CD8-positive, alpha-beta memory T cell (primary cell): ENCODE measurements at regions not wholly inside any gene's neighbourhood (a gene's known extent, or its start where the extent isn't known, plus 50 kb on each side); places are given as distances from the start of the nearest gene placed in this dataset.
A peak's percentile ranks its signal among the peaks of the same experiment; 100 is the strongest.

Source experiments
- CTCF ChIA-PET: fragments of 350-600 bp; sonication (Branson Sonifier 250); formaldehyde crosslinking; loops from one replicate; lab custom pipeline; 2021; ENCODE audit warnings: antibody characterized with exemption; lab: Charles Lee
- POLR2A ChIA-PET: fragments of 350-600 bp; sonication (Branson Sonifier 250); formaldehyde crosslinking; loops from one replicate; lab custom pipeline; 2021; ENCODE audit warnings: antibody characterized with exemption; lab: Charles Lee
- DNase-seq, 5 donors: peaks; one replicate each; pipeline versions ENCODE4 v3.0.0 to v3.0.0-alpha.2; 2020 to 2022; ENCODE audit warnings: mixed read lengths in 1 of 5
- H3K27ac ChIP-seq: one replicate; pipeline ENCODE4 v1.7.0; 2013; ENCODE audit warnings: low read depth, mild to moderate bottlenecking, low read length, moderate library complexity
- H3K27me3 ChIP-seq: 2 replicates; pipeline ENCODE4 v1.7.0; 2013; ENCODE audit warnings: low read length, mild to moderate bottlenecking; ENCODE audit not compliant: insufficient read depth, poor library complexity, severe bottlenecking
- H3K36me3 ChIP-seq: 2 replicates; pipeline ENCODE4 v1.7.0; 2013; ENCODE audit warnings: mild to moderate bottlenecking, low read length, moderate library complexity; ENCODE audit not compliant: insufficient read depth
- H3K4me1 ChIP-seq: 2 replicates; pipeline ENCODE4 v1.7.0; 2013; ENCODE audit warnings: mild to moderate bottlenecking, low read length, moderate library complexity; ENCODE audit not compliant: insufficient read depth
- H3K4me3 ChIP-seq: 2 replicates; pipeline ENCODE4 v1.7.0; 2013; ENCODE audit warnings: mild to moderate bottlenecking, low read length
- H3K9me3 ChIP-seq: 2 replicates; pipeline ENCODE4 v1.7.0; 2013; ENCODE audit warnings: mild to moderate bottlenecking, low read length
- H3K27ac Mint-ChIP-seq, 8 donors: one replicate each; pipeline ENCODE4 v1.8.0; 2020 to 2021; ENCODE audit warnings: mixed read lengths in 8 of 8, mild to moderate bottlenecking in 6 of 8, inconsistent platforms in 3 of 8, moderate library complexity in 3 of 8
- H3K27me3 Mint-ChIP-seq, 2 donors: one replicate each; pipeline ENCODE4 v1.8.0; 2020 to 2021; ENCODE audit warnings: mixed read lengths in 2 of 2, mild to moderate bottlenecking in 1 of 2, moderate library complexity in 1 of 2
- H3K36me3 Mint-ChIP-seq, 3 donors: one replicate each; pipeline ENCODE4 v1.8.0; 2020 to 2021; ENCODE audit warnings: mixed read lengths in 3 of 3, inconsistent platforms in 1 of 3, mild to moderate bottlenecking in 1 of 3
- H3K4me1 Mint-ChIP-seq, 3 donors: one replicate each; pipeline ENCODE4 v1.8.0; 2020 to 2021; ENCODE audit warnings: mixed read lengths in 3 of 3, inconsistent platforms in 1 of 3, mild to moderate bottlenecking in 1 of 3
- H3K4me3 Mint-ChIP-seq, 7 donors: one replicate each; pipeline ENCODE4 v1.8.0; 2020 to 2021; ENCODE audit warnings: mixed read lengths in 7 of 7, mild to moderate bottlenecking in 6 of 7, moderate library complexity in 4 of 7, inconsistent platforms in 2 of 7
- H3K9me3 Mint-ChIP-seq, 5 donors: one replicate each; pipeline ENCODE4 v1.8.0; 2020 to 2022; ENCODE audit warnings: mixed read lengths in 5 of 5, mild to moderate bottlenecking in 3 of 5, moderate library complexity in 2 of 5, inconsistent platforms in 1 of 5

- Mint-ChIP-seq H3K4me1 (no peaks in the 10 kb centered on the region), H3K36me3 (no peaks in the 10 kb centered on the region), H3K27me3 (no peaks in the 10 kb centered on the region), H3K4me3 (no peak overlapping the region), H3K9me3 (peaks cover 5 to 20% (median 12%) of the 10 kb centered on the region in 5 donors), H3K27ac (no peak overlapping the region)
- no peaks in the 10 kb centered on the region for H3K36me3 ChIP-seq
- no peak for DNase-seq
- POLR2A ChIA-PET = no interaction called here
- no peaks in the 10 kb centered on the region for H3K9me3 ChIP-seq
- no peak overlapping the region for H3K4me3 ChIP-seq
- CTCF ChIA-PET = no interaction called here
- no peaks in the 10 kb centered on the region for H3K27me3 ChIP-seq
- H3K4me1 ChIP-seq = no peaks in the 10 kb centered on the region
- H3K27ac ChIP-seq = no peak overlapping the region
Measured at GRCh38 chr4:134601706-134602105, 400.1 kb upstream of the PABPC4L start.

GRCh38 chr4:134591326-134591725 is 389.7 kb upstream of the PABPC4L start:
- no peaks in the 10 kb centered on the region for H3K36me3 Mint-ChIP-seq
- no peak overlapping the region for H3K4me3 Mint-ChIP-seq
- no peaks in the 10 kb centered on the region for H3K27me3 Mint-ChIP-seq
- no peaks in the 10 kb centered on the region for H3K4me1 Mint-ChIP-seq
- H3K27ac Mint-ChIP-seq = no peak overlapping the region
- Histone ChIP-seq H3K4me1 (no peaks in the 10 kb centered on the region), H3K9me3 (peaks cover 3% of the 10 kb centered on the region), H3K4me3 (no peak overlapping the region), H3K27ac (no peak overlapping the region), H3K27me3 (no peaks in the 10 kb centered on the region), H3K36me3 (no peaks in the 10 kb centered on the region)
- ChIA-PET CTCF (no interaction called here), POLR2A (no interaction called here)
- peaks cover 0 to 14% (median 2%) of the 10 kb centered on the region in 5 donors for H3K9me3 Mint-ChIP-seq
- no peak for DNase-seq

DNA sequence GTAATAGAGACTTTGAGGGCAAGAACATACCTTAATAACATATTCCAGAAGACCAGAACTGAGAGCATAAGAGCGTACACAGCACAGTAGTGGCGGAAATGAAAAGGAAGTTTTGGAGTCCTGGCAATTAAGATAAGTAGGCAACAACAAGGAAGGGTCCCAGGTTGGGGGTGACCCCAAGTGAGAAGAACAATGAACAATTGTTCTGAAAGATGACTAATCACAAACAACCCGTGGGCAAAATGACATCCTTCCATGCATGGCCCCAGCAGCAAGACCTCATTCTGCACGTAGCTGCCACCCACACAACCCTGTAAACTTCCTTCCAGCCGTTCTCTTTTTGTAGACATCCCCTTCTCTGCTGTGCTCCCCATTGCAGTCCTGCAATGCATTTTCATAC is 384.4 kb upstream of the PABPC4L start:
- Mint-ChIP-seq H3K4me3 (no peak overlapping the region), H3K27me3 (peaks cover 0 to 2% of the 10 kb centered on the region in 2 donors), H3K27ac (no peak overlapping the region), H3K4me1 (no peaks in the 10 kb centered on the region), H3K36me3 (no peaks in the 10 kb centered on the region), H3K9me3 (peaks cover 10 to 16% (median 14%) of the 10 kb centered on the region in 5 donors)
- Histone ChIP-seq H3K4me1 (no peaks in the 10 kb centered on the region), H3K36me3 (no peaks in the 10 kb centered on the region), H3K27ac (no peak overlapping the region), H3K9me3 (peaks cover 3% of the 10 kb centered on the region), H3K27me3 (no peaks in the 10 kb centered on the region), H3K4me3 (no peak overlapping the region)
- no peak for DNase-seq
- ChIA-PET POLR2A (no interaction called here), CTCF (no interaction called here)

- Histone ChIP-seq H3K9me3 (no peaks in the 10 kb centered on the region), H3K4me1 (no peaks in the 10 kb centered on the region), H3K4me3 (no peak overlapping the region), H3K36me3 (no peaks in the 10 kb centered on the region), H3K27me3 (no peaks in the 10 kb centered on the region), H3K27ac (no peak overlapping the region)
- no peak overlapping the region for H3K4me3 Mint-ChIP-seq
- no peak overlapping the region for H3K27ac Mint-ChIP-seq
- H3K27me3 Mint-ChIP-seq = peaks cover 0 to 1% of the 10 kb centered on the region in 2 donors
- H3K9me3 Mint-ChIP-seq = peaks cover 2 to 25% (median 14%) of the 10 kb centered on the region in 5 donors
- no peaks in the 10 kb centered on the region for H3K4me1 Mint-ChIP-seq
- ChIA-PET POLR2A (no interaction called here), CTCF (no interaction called here)
- no peak for DNase-seq
- no peaks in the 10 kb centered on the region for H3K36me3 Mint-ChIP-seq
Measured at GRCh38 chr4:134567461-134567860, 365.9 kb upstream of the PABPC4L start.

DNA sequence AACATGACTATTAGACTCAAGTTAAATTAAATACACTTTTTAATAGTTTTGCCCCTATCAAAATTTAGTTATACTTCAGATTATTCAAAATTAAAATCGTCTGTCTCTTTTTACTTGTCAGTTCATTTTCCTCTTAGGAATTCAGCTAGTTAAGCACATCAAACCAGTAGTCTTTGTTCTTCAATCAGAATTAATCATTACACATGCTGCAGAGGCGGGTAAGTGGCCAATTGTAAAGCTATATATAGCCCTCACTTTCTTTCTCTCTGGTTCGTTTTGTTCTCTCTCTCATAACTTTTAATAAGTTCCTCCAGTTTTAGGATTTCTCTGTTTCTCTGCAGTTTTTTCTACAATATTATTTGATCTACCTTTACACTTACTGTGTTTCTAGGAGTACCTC is 359.1 kb upstream of the PABPC4L start:
- Mint-ChIP-seq H3K27me3 (no peaks in the 10 kb centered on the region), H3K36me3 (no peaks in the 10 kb centered on the region), H3K9me3 (peaks cover 0 to 15% (median 9%) of the 10 kb centered on the region in 5 donors), H3K4me3 (no peak overlapping the region), H3K4me1 (no peaks in the 10 kb centered on the region), H3K27ac (no peak overlapping the region)
- Histone ChIP-seq H3K36me3 (no peaks in the 10 kb centered on the region), H3K27me3 (no peaks in the 10 kb centered on the region), H3K27ac (no peak overlapping the region), H3K9me3 (no peaks in the 10 kb centered on the region), H3K4me1 (no peaks in the 10 kb centered on the region), H3K4me3 (no peak overlapping the region)
- POLR2A ChIA-PET = no interaction called here
- no peak for DNase-seq
- CTCF ChIA-PET = no interaction called here

- H3K27ac ChIP-seq = no peak overlapping the region
- Mint-ChIP-seq H3K27me3 (peaks cover 0 to 1% of the 10 kb centered on the region in 2 donors), H3K4me3 (no peak overlapping the region), H3K27ac (no peak overlapping the region), H3K9me3 (peaks cover 13 to 34% (median 19%) of the 10 kb centered on the region in 5 donors), H3K36me3 (no peaks in the 10 kb centered on the region), H3K4me1 (no peaks in the 10 kb centered on the region)
- ChIA-PET POLR2A (no interaction called here), CTCF (no interaction called here)
- H3K4me1 ChIP-seq = no peaks in the 10 kb centered on the region
- H3K9me3 ChIP-seq = no peaks in the 10 kb centered on the region
- H3K27me3 ChIP-seq = no peaks in the 10 kb centered on the region
- no peak for DNase-seq
- no peaks in the 10 kb centered on the region for H3K36me3 ChIP-seq
- no peak overlapping the region for H3K4me3 ChIP-seq
Measured at GRCh38 chr4:134552063-134552462, 350.5 kb upstream of the PABPC4L start.

- Histone ChIP-seq H3K4me3 (no peak overlapping the region), H3K27ac (no peak overlapping the region), H3K4me1 (no peaks in the 10 kb centered on the region), H3K27me3 (no peaks in the 10 kb centered on the region), H3K36me3 (no peaks in the 10 kb centered on the region), H3K9me3 (no peaks in the 10 kb centered on the region)
- no peak for DNase-seq
- CTCF ChIA-PET = no interaction called here
- POLR2A ChIA-PET = no interaction called here
- Mint-ChIP-seq H3K27me3 (peaks cover 0 to 1% of the 10 kb centered on the region in 2 donors), H3K9me3 (peaks cover 17 to 39% (median 22%) of the 10 kb centered on the region in 5 donors), H3K4me1 (no peaks in the 10 kb centered on the region), H3K36me3 (no peaks in the 10 kb centered on the region), H3K27ac (no peak overlapping the region), H3K4me3 (no peak overlapping the region)
Measured at GRCh38 chr4:134551348-134551747, 349.8 kb upstream of the PABPC4L start.

GRCh38 chr4:134548052-134548628 is 346.6 kb upstream of the PABPC4L start:
- Mint-ChIP-seq H3K4me1 (no peaks in the 10 kb centered on the region), H3K27me3 (peaks cover 0 to 1% of the 10 kb centered on the region in 2 donors), H3K27ac (peak overlapping the region in 1 of 8 donors; percentile 26), H3K4me3 (no peak overlapping the region), H3K36me3 (no peaks in the 10 kb centered on the region), H3K9me3 (peaks cover 13 to 36% (median 22%) of the 10 kb centered on the region in 5 donors)
- CTCF ChIA-PET = no interaction called here
- H3K9me3 ChIP-seq = no peaks in the 10 kb centered on the region
- H3K36me3 ChIP-seq = no peaks in the 10 kb centered on the region
- no peak for DNase-seq
- POLR2A ChIA-PET = no interaction called here
- H3K4me1 ChIP-seq = no peaks in the 10 kb centered on the region
- no peak overlapping the region for H3K4me3 ChIP-seq
- H3K27me3 ChIP-seq = no peaks in the 10 kb centered on the region
- H3K27ac ChIP-seq = no peak overlapping the region
